ENCODE measurements at regions not wholly inside any gene's neighbourhood (a gene's known extent, or its start where the extent isn't known, plus 50 kb on each side); places are given as distances from the start of the nearest gene placed in this dataset.

DNA sequence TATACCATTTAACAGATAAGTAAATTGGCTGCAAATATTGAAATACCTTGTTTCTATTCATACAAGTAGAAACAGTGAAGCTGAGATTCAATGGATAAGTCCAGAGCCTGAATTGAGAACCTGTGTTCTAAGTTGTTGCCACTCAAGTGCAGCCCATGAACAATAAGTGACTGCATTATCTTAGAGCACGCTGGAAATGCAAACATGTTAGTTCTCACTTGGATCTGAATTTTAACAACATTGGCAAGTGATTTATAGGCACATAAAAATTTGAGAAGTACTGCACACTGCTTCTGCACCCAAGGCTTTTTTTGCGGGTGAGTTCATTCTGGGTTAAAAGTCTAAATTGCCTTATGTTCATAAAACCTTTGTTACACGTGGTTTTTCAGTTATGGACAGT lies 484.3 kb downstream of the NAV3 start:
- ChIA-PET POLR2A (no interaction called here), CTCF (interaction anchor here (0.6 kb wide), 1 partner anchor 1370 kb away, joined by 5 read pairs; no protein-coding TSS in a partner anchor)
- DNase-seq (ENCODE audit: extremely low spot score), result peak; percentile 33
- TF ChIP-seq, protein P1, sequence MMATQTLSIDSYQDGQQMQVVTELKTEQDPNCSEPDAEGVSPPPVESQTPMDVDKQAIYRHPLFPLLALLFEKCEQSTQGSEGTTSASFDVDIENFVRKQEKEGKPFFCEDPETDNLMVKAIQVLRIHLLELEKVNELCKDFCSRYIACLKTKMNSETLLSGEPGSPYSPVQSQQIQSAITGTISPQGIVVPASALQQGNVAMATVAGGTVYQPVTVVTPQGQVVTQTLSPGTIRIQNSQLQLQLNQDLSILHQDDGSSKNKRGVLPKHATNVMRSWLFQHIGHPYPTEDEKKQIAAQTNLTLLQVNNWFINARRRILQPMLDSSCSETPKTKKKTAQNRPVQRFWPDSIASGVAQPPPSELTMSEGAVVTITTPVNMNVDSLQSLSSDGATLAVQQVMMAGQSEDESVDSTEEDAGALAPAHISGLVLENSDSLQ (IDR thresholded peaks at IDR 0.05), result peak; percentile 91
- TF ChIP-seq NFRKB (IDR thresholded peaks at IDR 0.05) (no peak), ZNF384 (IDR thresholded peaks at IDR 0.05) (0 out of 2 replicates have a peak, but pooled peaks have one; percentile 9), FOXA1 (IDR thresholded peaks at IDR 0.05) (peak; percentile 30; the same call in 1 of the 2 replicates), CTBP1 (IDR thresholded peaks at IDR 0.05; ENCODE audit: borderline replicate concordance) (peak; percentile 41; the same call in 1 of the 2 replicates)

DNA sequence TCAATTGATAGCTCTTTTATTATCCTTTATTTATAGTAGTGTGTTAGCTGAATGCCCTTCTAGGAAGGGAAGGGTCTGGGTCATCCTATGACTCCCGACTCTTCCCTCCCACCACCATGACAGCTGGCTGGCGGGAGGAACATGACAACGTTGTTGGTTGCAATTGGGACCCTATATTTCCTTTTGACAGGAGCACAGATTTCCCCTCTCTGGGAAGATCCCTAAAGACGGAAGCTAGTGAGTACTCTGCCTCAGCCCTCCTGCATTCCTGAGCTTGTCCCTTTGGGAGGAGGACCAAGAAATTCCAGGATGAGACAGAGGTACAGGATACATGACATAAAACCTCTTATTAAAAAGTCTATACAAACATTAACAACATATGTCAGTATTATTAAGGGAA lies 485.4 kb downstream of the NAV3 start:
- no peak for TF ChIP-seq L3MBTL2 (conservative IDR thresholded peaks at IDR 0.05)
- TF ChIP-seq NFRKB (IDR thresholded peaks at IDR 0.05), result no peak
- no peak for TF ChIP-seq HDGF (IDR thresholded peaks at IDR 0.05; ENCODE audit: borderline replicate concordance)
- TF ChIP-seq FOXA1 (IDR thresholded peaks at IDR 0.05), result no peak
- TF ChIP-seq SUZ12 (IDR thresholded peaks at IDR 0.05), result no peak
- TF ChIP-seq FOXM1 (IDR thresholded peaks at IDR 0.05; ENCODE audit: borderline replicate concordance), result no peak
- TF ChIP-seq LEF1 (IDR thresholded peaks at IDR 0.05; ENCODE audit: borderline replicate concordance), result no peak
- no peak for TF ChIP-seq ZNF384 (IDR thresholded peaks at IDR 0.05)
- no peak for TF ChIP-seq ARNT (IDR thresholded peaks at IDR 0.05)
- CTCF ChIA-PET, result no interaction called here
- POLR2A ChIA-PET, result no interaction called here
- DNase-seq (ENCODE audit: extremely low spot score), result no peak

DNA sequence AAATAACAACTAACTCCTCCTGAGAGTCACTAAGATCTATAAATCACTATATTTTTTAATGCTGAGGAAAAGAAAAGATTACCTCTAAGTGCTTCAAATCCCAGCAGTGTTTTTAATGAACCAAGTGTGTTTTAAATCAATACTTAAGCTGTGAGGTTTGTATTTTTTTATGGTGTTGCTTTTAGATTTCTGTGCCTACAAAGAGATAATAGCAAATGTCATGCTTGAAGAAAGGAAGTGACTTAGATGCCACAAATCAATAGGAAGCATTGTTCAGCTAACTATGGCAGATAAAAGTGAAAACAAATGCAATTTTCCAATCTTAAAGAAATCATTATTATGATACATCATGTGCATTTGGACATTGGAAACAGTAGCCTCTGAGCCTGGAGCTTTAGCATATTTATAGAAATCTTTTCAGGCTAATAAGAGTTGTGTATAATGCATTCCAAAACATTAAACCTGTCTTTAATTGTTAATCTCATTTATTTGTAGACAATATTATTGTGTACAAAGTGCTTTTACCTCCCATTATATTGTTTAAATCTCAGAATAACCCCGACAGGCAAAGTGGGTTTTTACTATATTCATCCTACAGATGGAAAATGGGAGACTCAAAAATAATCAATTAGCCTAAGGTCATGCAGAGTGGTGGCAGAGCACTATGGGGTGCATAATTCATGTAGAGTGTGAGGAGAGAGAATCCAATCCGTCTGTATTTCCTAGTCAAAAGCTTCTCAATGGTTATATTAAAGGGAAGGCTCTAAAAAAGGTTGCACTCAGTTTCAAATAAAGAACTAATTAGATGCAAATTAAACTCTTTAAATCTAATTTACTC lies 486.2 kb downstream of the NAV3 start:
- ChIA-PET POLR2A (no interaction called here), CTCF (no interaction called here)
- no peak for DNase-seq (ENCODE audit: extremely low spot score)
- no peak for TF ChIP-seq LEF1 (IDR thresholded peaks at IDR 0.05; ENCODE audit: borderline replicate concordance)
- TF ChIP-seq, protein P1 (IDR thresholded peaks at IDR 0.05), result peak; percentile 31; the same call in 1 of the 2 replicates

GRCh38 chr12:78321696-78322095 lies 491.0 kb downstream of the NAV3 start:
- CTCF ChIA-PET, result no interaction called here
- TF ChIP-seq SUZ12 (IDR thresholded peaks at IDR 0.05), result no peak
- no peak for TF ChIP-seq CTBP1 (IDR thresholded peaks at IDR 0.05; ENCODE audit: borderline replicate concordance)
- TF ChIP-seq ARNT (IDR thresholded peaks at IDR 0.05), result no peak
- TF ChIP-seq FOXA1 (IDR thresholded peaks at IDR 0.05), result no peak
- no peak for TF ChIP-seq BHLHE40 (IDR thresholded peaks at IDR 0.05; ENCODE audit: borderline replicate concordance)
- no peak for TF ChIP-seq LEF1 (IDR thresholded peaks at IDR 0.05; ENCODE audit: borderline replicate concordance)
- no peak for TF ChIP-seq ELF4 (IDR thresholded peaks at IDR 0.05)
- TF ChIP-seq HDGF (IDR thresholded peaks at IDR 0.05; ENCODE audit: borderline replicate concordance), result no peak
- TF ChIP-seq, protein P1 (IDR thresholded peaks at IDR 0.05), result no peak
- TF ChIP-seq TARDBP (IDR thresholded peaks at IDR 0.05), result no peak
- TF ChIP-seq FOXK2 (IDR thresholded peaks at IDR 0.05), result no peak
- TF ChIP-seq L3MBTL2 (conservative IDR thresholded peaks at IDR 0.05), result no peak
- TF ChIP-seq SP1 (IDR thresholded peaks at IDR 0.05), result no peak
- TF ChIP-seq ZNF384 (IDR thresholded peaks at IDR 0.05), result no peak
- TF ChIP-seq FOXM1 (IDR thresholded peaks at IDR 0.05; ENCODE audit: borderline replicate concordance), result no peak
- no peak for TF ChIP-seq NFRKB (IDR thresholded peaks at IDR 0.05)
- POLR2A ChIA-PET, result no interaction called here
- no peak for DNase-seq (ENCODE audit: extremely low spot score)

GRCh38 chr12:78323226-78323625 lies 492.5 kb downstream of the NAV3 start:
- POLR2A ChIA-PET, result no interaction called here
- CTCF ChIA-PET, result no interaction called here
- no peak for DNase-seq (ENCODE audit: extremely low spot score)
- TF ChIP-seq FOXM1 (IDR thresholded peaks at IDR 0.05; ENCODE audit: borderline replicate concordance) (no peak), SUZ12 (IDR thresholded peaks at IDR 0.05) (no peak), ELF4 (IDR thresholded peaks at IDR 0.05) (no peak), FOXK2 (IDR thresholded peaks at IDR 0.05) (no peak), NFRKB (IDR thresholded peaks at IDR 0.05) (no peak), LEF1 (IDR thresholded peaks at IDR 0.05; ENCODE audit: borderline replicate concordance) (no peak), L3MBTL2 (conservative IDR thresholded peaks at IDR 0.05) (no peak), TARDBP (IDR thresholded peaks at IDR 0.05) (no peak), FOXA1 (IDR thresholded peaks at IDR 0.05) (no peak), HDGF (IDR thresholded peaks at IDR 0.05; ENCODE audit: borderline replicate concordance) (no peak), ZNF384 (IDR thresholded peaks at IDR 0.05) (no peak), BHLHE40 (IDR thresholded peaks at IDR 0.05; ENCODE audit: borderline replicate concordance) (no peak), CTBP1 (IDR thresholded peaks at IDR 0.05; ENCODE audit: borderline replicate concordance) (no peak), SP1 (IDR thresholded peaks at IDR 0.05) (no peak)
- TF ChIP-seq, protein P1 (IDR thresholded peaks at IDR 0.05), result no peak

- ChIA-PET POLR2A (no interaction called here), CTCF (no interaction called here)
- DNase-seq (ENCODE audit: extremely low spot score), result no peak
- TF ChIP-seq CTBP1 (IDR thresholded peaks at IDR 0.05; ENCODE audit: borderline replicate concordance) (no peak), ELF4 (IDR thresholded peaks at IDR 0.05) (no peak), FOXK2 (IDR thresholded peaks at IDR 0.05) (no peak)
Observed at GRCh38 chr12:78324234-78324633, 493.5 kb downstream of the NAV3 start.

All from HEK293T (cell line).